GM21786 (cell line): ENCODE measurements at regions not wholly inside any gene's neighbourhood (a gene's known extent, or its start where the extent isn't known, plus 50 kb on each side); places are given as distances from the start of the nearest gene placed in this dataset.

Experiments used
- ATAC-seq: cut with Tn5 transposase; IDR thresholded peaks from one replicate; pipeline ENCODE4 v1.9.1; 2021; ENCODE audit not compliant: unreplicated experiment

- ATAC-seq, result no peak
These were observed 139.5 kb upstream of the NDUFV2 start for GRCh38 chr18:8962855-8963635.

- ATAC-seq, result no peak
These were observed 138.6 kb upstream of the NDUFV2 start for GRCh38 chr18:8963876-8964275.

- ATAC-seq, result no peak
These were observed 137.1 kb upstream of the NDUFV2 start for GRCh38 chr18:8965398-8965797.

GRCh38 chr18:8966821-8967220 lies 135.7 kb upstream of the NDUFV2 start:
- ATAC-seq, result no peak

- no peak for ATAC-seq
These were observed 134.9 kb upstream of the NDUFV2 start for GRCh38 chr18:8967573-8967972.

- ATAC-seq, result no peak
These were observed 132.7 kb upstream of the NDUFV2 start for GRCh38 chr18:8969639-8970390.

- no peak for ATAC-seq
These were observed 131.7 kb upstream of the NDUFV2 start for GRCh38 chr18:8970843-8971242.

GRCh38 chr18:8972116-8972515 lies 130.4 kb upstream of the NDUFV2 start:
- no peak for ATAC-seq

GRCh38 chr18:8974279-8974678 lies 128.2 kb upstream of the NDUFV2 start:
- ATAC-seq, result no peak

GRCh38 chr18:8974696-8975095 lies 127.8 kb upstream of the NDUFV2 start:
- no peak for ATAC-seq

- no peak for ATAC-seq
These were observed 126.9 kb upstream of the NDUFV2 start for GRCh38 chr18:8975624-8976023.

- no peak for ATAC-seq
These were observed 125.9 kb upstream of the NDUFV2 start for GRCh38 chr18:8976606-8977005.

- no peak for ATAC-seq
These were observed 125.3 kb upstream of the NDUFV2 start for GRCh38 chr18:8977166-8977565.

- ATAC-seq, result no peak
These were observed 124.8 kb upstream of the NDUFV2 start for GRCh38 chr18:8977701-8978100.

GRCh38 chr18:8978394-8978793 lies 124.1 kb upstream of the NDUFV2 start:
- no peak for ATAC-seq

GRCh38 chr18:8979258-8979988 lies 123.1 kb upstream of the NDUFV2 start:
- ATAC-seq, result no peak

GRCh38 chr18:8980496-8980895 lies 122.0 kb upstream of the NDUFV2 start:
- ATAC-seq, result no peak

GRCh38 chr18:8980918-8981317 lies 121.6 kb upstream of the NDUFV2 start:
- ATAC-seq, result no peak

- ATAC-seq, result no peak
These were observed 119.9 kb upstream of the NDUFV2 start for GRCh38 chr18:8982416-8983183.

GRCh38 chr18:8983195-8983594 lies 119.3 kb upstream of the NDUFV2 start:
- ATAC-seq, result no peak

GRCh38 chr18:8984131-8984721 lies 118.3 kb upstream of the NDUFV2 start:
- ATAC-seq, result no peak
